GM12873 (cell line): ENCODE measurements at regions not wholly inside any gene's neighbourhood (a gene's known extent, or its start where the extent isn't known, plus 50 kb on each side); places are given as distances from the start of the nearest gene placed in this dataset.
A peak's percentile ranks its signal among the peaks of the same experiment; 100 is the strongest.

ENCODE experiments used
- TF ChIP-seq, protein P1 (sequence below): IDR thresholded peaks from 2 replicates; pipeline ENCODE4 v1.5.1; 2012; ENCODE audit warnings: low read depth, mild to moderate bottlenecking, moderate library complexity, low read length, control low read depth; ENCODE audit not compliant: insufficient read depth; ENCODE audit errors: missing control alignments

DNA sequence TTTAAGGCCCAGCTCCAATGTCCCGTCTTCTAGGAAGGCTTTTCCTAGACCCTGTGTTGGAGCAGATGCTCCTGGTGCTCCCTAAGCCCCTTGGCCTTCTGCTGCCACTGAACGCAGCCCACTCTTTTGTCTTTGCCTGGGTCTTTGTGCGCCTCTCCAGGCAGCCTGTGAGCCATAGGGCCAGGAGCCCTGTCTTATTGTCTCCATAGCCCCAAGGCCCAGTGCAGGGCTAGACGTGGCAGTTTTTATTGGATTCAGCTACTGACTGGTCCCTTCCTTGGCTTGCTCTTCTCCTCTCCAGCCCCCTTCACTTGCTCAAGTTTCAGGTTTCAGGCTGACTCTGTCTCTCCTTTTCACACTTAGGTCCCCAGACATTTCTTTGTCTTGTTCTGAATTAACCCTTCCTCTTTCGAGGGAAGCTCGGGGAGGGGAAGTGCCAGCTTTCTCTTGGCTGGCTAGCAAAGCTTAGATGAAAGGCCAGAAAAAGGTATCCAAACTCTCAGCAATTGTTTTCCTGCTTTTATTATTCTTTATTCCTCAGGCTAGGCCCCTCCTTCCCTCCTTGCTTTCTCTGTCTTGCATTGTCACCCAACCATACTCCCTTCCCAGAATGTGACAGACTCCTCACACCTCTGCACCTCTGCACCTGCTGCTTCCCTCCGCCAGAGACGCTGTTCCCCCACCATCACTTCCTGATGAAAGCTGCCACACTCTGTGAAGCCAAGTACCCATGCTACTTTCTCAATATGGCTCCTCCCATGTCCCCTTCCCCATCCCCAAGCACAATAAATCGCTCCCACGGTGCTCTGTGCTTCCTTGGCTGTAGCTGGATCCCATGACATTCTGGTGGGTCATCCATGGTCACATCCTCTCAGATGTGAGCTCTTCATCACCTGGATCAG, 101.6 kb upstream of the CPEB4 start:
- TF ChIP-seq, protein P1, sequence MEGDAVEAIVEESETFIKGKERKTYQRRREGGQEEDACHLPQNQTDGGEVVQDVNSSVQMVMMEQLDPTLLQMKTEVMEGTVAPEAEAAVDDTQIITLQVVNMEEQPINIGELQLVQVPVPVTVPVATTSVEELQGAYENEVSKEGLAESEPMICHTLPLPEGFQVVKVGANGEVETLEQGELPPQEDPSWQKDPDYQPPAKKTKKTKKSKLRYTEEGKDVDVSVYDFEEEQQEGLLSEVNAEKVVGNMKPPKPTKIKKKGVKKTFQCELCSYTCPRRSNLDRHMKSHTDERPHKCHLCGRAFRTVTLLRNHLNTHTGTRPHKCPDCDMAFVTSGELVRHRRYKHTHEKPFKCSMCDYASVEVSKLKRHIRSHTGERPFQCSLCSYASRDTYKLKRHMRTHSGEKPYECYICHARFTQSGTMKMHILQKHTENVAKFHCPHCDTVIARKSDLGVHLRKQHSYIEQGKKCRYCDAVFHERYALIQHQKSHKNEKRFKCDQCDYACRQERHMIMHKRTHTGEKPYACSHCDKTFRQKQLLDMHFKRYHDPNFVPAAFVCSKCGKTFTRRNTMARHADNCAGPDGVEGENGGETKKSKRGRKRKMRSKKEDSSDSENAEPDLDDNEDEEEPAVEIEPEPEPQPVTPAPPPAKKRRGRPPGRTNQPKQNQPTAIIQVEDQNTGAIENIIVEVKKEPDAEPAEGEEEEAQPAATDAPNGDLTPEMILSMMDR = peak; percentile 100

DNA sequence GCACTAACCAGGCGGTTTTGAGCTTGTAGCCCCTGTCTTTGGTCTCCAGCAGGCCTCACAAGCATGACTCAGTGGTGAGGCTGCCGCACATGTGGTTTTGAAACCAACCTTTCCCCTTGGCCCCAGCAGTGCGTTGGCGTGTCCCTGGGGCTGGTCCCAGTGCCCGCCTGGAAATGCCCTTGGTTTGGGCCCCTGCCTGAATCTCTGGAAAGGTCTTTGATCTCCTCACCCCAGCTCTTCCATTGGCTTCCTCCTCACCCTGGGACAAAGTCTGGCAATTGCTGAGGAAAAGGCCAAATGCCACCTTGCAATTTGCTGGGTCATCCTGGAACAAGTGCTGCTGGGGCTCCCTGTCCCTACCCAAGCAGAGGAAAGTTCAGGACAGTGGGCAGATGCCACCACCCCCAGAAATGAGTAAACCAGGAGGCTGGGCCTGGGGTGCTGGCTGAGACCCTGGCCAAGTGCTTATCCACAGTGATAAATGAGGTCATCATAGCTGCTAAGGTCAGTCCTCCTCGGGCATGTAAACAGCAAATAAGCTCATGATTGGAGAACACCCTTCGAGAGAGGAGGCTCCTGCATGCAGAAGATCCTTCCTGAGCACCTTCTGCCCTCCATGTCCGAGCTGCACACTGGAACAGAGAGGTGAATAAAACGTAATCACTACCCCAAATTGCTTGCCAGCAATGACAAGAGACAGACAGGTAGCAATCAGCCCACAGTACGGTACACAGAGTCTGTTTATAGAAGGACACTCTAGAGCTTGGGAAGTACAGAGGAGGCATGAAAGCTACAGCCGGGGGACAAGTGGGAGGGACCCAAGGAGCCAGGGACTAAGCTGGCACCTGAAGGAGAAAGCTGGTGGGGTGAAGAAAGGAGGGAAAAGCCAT, 98.9 kb upstream of the CPEB4 start:
- TF ChIP-seq, protein P1 = no peak

DNA sequence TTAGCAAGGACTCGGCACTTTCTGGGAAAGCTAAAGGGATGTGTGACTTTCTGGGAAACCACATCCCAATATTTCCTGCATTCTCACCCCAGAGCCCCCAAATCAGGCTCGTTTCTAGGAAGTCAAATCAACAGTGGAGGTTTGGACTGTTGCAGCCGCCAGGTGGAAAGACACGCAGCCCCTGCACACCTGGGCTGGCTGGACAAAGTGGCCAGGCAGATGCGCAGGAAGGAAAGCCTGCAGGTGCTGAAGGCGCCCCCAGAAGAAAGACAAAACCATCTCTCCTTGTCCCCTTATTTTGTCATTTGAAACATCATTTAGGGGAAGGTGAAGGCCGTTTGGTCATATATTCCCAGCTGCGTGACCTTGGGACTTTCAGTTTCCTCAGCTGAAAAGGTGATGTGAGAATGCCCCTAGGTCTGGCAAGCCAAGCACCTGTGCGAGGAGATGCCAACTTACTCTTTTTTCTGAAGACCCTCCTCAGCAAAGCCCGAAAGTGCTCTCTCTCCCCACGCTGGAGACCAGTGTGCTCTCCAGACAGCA, 97.9 kb upstream of the CPEB4 start:
- TF ChIP-seq, protein P1 = no peak

DNA sequence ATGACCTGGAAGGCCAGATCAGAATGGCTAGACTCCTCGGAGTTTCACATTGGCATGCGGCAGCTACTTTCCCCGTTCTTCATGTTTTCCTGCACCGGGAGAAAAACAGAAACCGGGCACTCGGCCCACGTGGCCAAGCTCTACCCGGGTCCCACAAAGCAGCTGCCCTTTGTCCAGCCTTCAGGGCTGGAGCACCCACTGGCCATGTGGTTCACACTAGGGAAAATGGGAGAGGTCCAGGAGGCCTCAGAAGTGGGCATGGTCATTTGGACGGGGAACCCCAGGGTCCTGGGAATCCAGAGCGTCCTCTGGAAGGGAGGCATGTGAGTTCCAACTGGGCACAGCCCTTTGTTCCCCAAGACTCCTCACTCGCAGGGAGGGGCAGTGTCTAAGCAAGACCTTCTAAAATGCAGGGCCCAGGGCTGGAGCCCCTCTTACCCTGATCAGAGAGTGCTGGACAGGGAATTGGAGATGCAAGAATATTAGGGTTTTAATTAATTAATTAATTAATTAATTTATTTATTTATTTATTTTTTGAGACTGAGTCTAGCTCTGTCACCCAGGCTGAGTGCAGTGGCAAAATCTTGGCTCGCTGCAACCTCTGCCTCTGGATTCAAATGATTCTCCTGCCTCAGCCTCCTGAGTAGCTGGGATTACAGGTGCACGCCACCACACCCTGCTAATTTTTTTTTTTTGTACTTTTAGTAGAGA, 97.2 kb upstream of the CPEB4 start:
- TF ChIP-seq, protein P1 = no peak

DNA sequence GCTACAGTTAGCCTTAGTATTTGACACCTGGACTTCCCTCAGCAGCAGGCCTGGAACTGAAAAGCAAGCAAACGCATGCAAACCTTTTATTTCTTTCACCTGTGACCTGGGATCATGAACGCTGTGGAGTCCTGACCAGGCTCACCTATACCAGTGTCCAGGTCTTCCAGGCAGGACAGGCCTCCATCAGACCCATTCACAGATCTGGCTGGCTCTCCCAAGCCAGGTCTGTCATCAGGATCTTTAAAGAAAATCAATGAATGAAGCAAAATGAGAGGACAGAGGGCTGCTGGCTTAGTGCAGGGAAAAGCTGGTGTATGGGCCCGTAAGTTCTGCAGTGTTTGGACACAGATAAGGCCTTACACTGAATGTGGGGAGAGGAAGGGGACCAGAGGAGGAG, 96.3 kb upstream of the CPEB4 start:
- TF ChIP-seq, protein P1 = no peak

DNA sequence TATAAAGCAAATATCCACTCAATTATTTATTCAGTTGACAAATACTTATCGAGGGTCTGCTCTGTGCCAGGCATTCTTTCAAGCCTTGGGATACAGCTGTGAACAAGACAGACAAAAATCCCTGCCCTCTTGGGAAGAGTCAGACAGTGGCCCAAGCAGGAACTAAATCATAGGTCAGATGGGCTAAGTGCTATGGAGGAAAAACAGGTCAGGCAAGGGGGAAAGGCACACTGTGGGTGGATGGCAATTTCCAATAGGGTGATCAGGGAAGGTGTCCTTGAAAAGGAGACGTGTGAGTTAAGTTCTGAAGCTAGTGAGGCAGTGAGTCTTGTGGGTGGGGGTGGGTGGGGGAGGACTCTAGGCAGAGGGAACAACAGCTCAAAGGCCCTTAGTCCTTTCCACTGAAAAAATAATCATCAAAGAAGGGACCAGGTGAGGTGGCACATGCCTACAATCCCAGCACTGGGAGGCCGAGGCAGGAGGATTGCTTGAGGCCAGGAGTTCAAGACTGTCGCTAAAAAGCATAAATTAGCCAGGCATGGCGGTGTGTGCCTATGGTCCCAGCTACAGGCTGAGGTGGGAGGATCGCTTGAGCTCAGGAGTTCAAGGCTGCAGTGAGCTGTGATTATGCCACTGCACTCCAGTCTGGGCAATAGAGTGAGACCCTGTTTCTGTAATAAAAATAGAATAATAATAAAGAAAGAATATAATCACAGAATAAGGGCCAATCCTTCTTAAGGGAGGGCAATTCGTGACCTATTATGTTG, 95.2 kb upstream of the CPEB4 start:
- TF ChIP-seq, protein P1 = no peak
